OCI-LY7 (cell line): ENCODE measurements at regions not wholly inside any gene's neighbourhood (a gene's known extent, or its start where the extent isn't known, plus 50 kb on each side); places are given as distances from the start of the nearest gene placed in this dataset.

Experiments used
- EZH2phosphoT487 ChIP-seq: fragments of 200-600 bp; sonication (generic); IDR thresholded peaks from 2 replicates; pipeline ENCODE4 v1.6.1; 2018; ENCODE audit warnings: low read depth, borderline replicate concordance, mild to moderate bottlenecking, mixed run types, antibody characterized with exemption, low read length, moderate library complexity, mixed read lengths
- TF ChIP-seq, protein P1 (sequence below): fragments of 200-600 bp; sonication (generic); conservative IDR thresholded peaks from 2 replicates; pipeline ENCODE4 v1.5.1; 2014; ENCODE audit warnings: mild to moderate bottlenecking, antibody characterized with exemption, low read length, moderate library complexity, mixed read lengths

GRCh38 chr15:95362306-95362705 is 968.2 kb upstream of the NR2F2 start:
- TF ChIP-seq, protein P1, sequence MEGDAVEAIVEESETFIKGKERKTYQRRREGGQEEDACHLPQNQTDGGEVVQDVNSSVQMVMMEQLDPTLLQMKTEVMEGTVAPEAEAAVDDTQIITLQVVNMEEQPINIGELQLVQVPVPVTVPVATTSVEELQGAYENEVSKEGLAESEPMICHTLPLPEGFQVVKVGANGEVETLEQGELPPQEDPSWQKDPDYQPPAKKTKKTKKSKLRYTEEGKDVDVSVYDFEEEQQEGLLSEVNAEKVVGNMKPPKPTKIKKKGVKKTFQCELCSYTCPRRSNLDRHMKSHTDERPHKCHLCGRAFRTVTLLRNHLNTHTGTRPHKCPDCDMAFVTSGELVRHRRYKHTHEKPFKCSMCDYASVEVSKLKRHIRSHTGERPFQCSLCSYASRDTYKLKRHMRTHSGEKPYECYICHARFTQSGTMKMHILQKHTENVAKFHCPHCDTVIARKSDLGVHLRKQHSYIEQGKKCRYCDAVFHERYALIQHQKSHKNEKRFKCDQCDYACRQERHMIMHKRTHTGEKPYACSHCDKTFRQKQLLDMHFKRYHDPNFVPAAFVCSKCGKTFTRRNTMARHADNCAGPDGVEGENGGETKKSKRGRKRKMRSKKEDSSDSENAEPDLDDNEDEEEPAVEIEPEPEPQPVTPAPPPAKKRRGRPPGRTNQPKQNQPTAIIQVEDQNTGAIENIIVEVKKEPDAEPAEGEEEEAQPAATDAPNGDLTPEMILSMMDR: no peak
- no peak for TF ChIP-seq EZH2phosphoT487
